ENCODE measurements at regions not wholly inside any gene's neighbourhood (a gene's known extent, or its start where the extent isn't known, plus 50 kb on each side); places are given as distances from the start of the nearest gene placed in this dataset.

DNA sequence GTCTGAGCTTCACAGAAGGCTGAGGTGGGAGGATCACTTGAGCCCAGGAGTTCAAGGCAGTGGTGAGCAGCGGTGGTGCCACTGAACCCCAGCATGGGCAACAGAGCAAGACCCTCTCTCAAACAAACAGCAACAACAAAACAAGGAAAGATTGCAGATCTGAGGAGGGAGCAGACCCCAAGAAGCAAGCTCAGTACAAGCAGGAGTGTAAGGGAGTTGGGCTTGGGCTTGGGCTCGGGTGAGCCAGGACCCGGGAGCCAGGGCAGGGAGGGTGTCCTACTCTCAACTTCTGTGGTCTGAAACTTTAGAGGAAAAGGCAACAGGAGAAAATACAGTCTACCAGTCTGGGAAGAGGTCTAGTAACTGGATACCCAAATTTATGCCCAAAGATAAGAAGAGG lies 92.0 kb upstream of the RAB12 start:
- TF ChIP-seq, protein P1, sequence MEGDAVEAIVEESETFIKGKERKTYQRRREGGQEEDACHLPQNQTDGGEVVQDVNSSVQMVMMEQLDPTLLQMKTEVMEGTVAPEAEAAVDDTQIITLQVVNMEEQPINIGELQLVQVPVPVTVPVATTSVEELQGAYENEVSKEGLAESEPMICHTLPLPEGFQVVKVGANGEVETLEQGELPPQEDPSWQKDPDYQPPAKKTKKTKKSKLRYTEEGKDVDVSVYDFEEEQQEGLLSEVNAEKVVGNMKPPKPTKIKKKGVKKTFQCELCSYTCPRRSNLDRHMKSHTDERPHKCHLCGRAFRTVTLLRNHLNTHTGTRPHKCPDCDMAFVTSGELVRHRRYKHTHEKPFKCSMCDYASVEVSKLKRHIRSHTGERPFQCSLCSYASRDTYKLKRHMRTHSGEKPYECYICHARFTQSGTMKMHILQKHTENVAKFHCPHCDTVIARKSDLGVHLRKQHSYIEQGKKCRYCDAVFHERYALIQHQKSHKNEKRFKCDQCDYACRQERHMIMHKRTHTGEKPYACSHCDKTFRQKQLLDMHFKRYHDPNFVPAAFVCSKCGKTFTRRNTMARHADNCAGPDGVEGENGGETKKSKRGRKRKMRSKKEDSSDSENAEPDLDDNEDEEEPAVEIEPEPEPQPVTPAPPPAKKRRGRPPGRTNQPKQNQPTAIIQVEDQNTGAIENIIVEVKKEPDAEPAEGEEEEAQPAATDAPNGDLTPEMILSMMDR (IDR thresholded peaks at IDR 0.05; ENCODE audit: low read depth, low read length, poor library complexity, severe bottlenecking) = no peak
- TF ChIP-seq EZH2phosphoT487 (IDR thresholded peaks at IDR 0.05; ENCODE audit: borderline replicate concordance, low read length) = no peak
- Histone ChIP-seq H3K4me1 (ENCODE audit: control insufficient read depth, low read length) (no peaks in the 10 kb centered on the region), H3K4me3 (ENCODE audit: low read length) (no peak overlapping the region), H3K27me3 (ENCODE audit: control insufficient read depth, low read length) (peaks cover 2% of the 10 kb centered on the region; the same call in 1 of the 2 replicates), H3K9me3 (ENCODE audit: control insufficient read depth, insufficient read depth, low read length) (no peaks in the 10 kb centered on the region; the same call in 1 of the 2 replicates), H3K4me2 (ENCODE audit: low read length) (no peak overlapping the region), H3F3A (ENCODE audit: control insufficient read depth, insufficient read depth) (no peaks in the 10 kb centered on the region), H3K27ac (ENCODE audit: low read depth, low read length) (no peak overlapping the region), H3K36me3 (ENCODE audit: control insufficient read depth, low read length) (no peaks in the 10 kb centered on the region), H3K79me2 (ENCODE audit: control insufficient read depth, low read length) (no peaks in the 10 kb centered on the region), H3K9me2 (replicated peaks; ENCODE audit: control insufficient read depth, low read length) (no peaks in the 10 kb centered on the region), H4K20me1 (ENCODE audit: control insufficient read depth, insufficient read depth, low read depth, low read length) (no peaks in the 10 kb centered on the region)

DNA sequence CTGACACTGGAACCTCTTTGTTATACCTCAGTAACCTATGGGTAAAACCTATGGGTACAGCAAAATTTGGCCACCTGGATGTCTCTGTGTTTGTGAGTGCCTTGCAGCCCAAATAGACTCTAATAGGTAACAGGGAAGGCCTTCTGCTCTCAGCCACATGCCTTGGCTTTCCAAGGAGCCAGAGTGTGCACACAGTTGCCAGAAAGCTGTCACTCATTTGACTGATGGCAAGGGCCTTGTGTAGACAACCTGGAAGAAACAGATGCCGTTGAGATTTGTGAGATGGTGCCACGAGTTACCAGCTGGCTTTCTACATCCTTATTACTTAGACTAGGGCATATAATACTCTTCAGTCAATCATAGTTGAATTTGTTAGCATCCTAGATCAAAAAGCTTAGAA lies 90.1 kb upstream of the RAB12 start:
- no peaks in the 10 kb centered on the region for H4K20me1 ChIP-seq (ENCODE audit: control insufficient read depth, insufficient read depth, low read depth, low read length)
- no peak overlapping the region for H3K27ac ChIP-seq (ENCODE audit: low read depth, low read length)
- no peaks in the 10 kb centered on the region for H3K36me3 ChIP-seq (ENCODE audit: control insufficient read depth, low read length)
- TF ChIP-seq EZH2phosphoT487 (IDR thresholded peaks at IDR 0.05; ENCODE audit: borderline replicate concordance, low read length) = no peak
- TF ChIP-seq, protein P1 (IDR thresholded peaks at IDR 0.05; ENCODE audit: low read depth, low read length, poor library complexity, severe bottlenecking) = no peak
- no peaks in the 10 kb centered on the region for H3K4me1 ChIP-seq (ENCODE audit: control insufficient read depth, low read length)
- no peak overlapping the region for H3K4me3 ChIP-seq (ENCODE audit: low read length)
- no peaks in the 10 kb centered on the region for H3K9me2 ChIP-seq (replicated peaks; ENCODE audit: control insufficient read depth, low read length)
- H3K27me3 ChIP-seq (ENCODE audit: control insufficient read depth, low read length) = peaks cover 17% of the 10 kb centered on the region
- no peaks in the 10 kb centered on the region for H3F3A ChIP-seq (ENCODE audit: control insufficient read depth, insufficient read depth)
- no peaks in the 10 kb centered on the region; the same call in 1 of the 2 replicates for H3K9me3 ChIP-seq (ENCODE audit: control insufficient read depth, insufficient read depth, low read length)
- no peak overlapping the region for H3K4me2 ChIP-seq (ENCODE audit: low read length)
- no peaks in the 10 kb centered on the region for H3K79me2 ChIP-seq (ENCODE audit: control insufficient read depth, low read length)

DNA sequence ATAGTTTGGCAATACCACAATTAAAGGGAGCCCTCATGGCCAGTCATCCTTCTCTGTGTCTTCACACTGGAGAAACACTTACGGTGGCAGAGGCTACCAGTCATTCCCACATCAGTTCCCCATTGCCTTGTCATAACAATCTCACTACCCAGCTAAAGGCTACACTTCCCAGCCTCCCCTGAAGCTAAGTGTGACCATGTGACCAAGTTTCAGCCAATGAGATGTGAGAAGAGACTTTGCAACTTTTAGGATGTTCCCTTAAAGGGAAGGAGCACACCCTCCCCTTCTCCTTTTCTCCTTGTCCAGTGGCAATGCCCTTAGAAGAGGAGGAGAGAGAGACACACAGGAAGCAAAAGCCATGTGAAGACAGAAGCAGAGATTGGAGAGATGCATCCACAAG lies 89.0 kb upstream of the RAB12 start:
- H3F3A ChIP-seq (ENCODE audit: control insufficient read depth, insufficient read depth) = no peaks in the 10 kb centered on the region
- no peak overlapping the region for H3K27ac ChIP-seq (ENCODE audit: low read depth, low read length)
- no peaks in the 10 kb centered on the region for H3K79me2 ChIP-seq (ENCODE audit: control insufficient read depth, low read length)
- no peaks in the 10 kb centered on the region for H3K36me3 ChIP-seq (ENCODE audit: control insufficient read depth, low read length)
- TF ChIP-seq EZH2phosphoT487 (IDR thresholded peaks at IDR 0.05; ENCODE audit: borderline replicate concordance, low read length) = no peak
- TF ChIP-seq, protein P1 (IDR thresholded peaks at IDR 0.05; ENCODE audit: low read depth, low read length, poor library complexity, severe bottlenecking) = no peak
- no peaks in the 10 kb centered on the region for H4K20me1 ChIP-seq (ENCODE audit: control insufficient read depth, insufficient read depth, low read depth, low read length)
- no peaks in the 10 kb centered on the region; the same call in 1 of the 2 replicates for H3K9me3 ChIP-seq (ENCODE audit: control insufficient read depth, insufficient read depth, low read length)
- no peaks in the 10 kb centered on the region for H3K4me1 ChIP-seq (ENCODE audit: control insufficient read depth, low read length)
- no peaks in the 10 kb centered on the region for H3K9me2 ChIP-seq (replicated peaks; ENCODE audit: control insufficient read depth, low read length)
- no peak overlapping the region for H3K4me2 ChIP-seq (ENCODE audit: low read length)
- H3K27me3 ChIP-seq (ENCODE audit: control insufficient read depth, low read length) = peaks cover 19% of the 10 kb centered on the region
- no peak overlapping the region for H3K4me3 ChIP-seq (ENCODE audit: low read length)

All from DOHH2 (cell line).